ENCODE measurements at regions not wholly inside any gene's neighbourhood (a gene's known extent, or its start where the extent isn't known, plus 50 kb on each side); places are given as distances from the start of the nearest gene placed in this dataset.
"Not testable (repeated sequence)": the region's sequence is repeated elsewhere in the genome, so short reads cannot be mapped to it uniquely, and the experiment has no call there.

DNA sequence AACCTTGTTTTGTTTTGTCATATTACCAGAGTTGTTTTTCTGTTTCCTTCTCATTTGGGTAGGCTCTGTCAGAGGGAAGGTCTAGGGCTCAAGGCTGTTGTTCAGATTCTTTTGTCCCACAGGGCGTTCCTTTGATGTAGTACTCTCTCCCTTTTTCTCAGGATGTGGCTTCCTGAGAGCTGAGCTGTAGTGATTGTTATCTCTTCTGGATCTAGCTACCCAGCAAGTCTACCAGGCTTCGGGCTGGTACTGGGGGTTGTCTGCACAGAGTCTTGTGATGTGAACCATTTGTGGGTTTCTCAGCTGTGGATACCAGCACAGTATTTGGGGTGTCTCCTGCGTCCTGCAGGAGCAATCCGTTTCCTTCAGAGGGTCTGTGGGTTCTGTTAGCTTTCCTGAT lies 74.2 kb upstream of the GNG12 start:
- peak; percentile 53 for DNase-seq (ENCODE audit: low read depth)

DNA sequence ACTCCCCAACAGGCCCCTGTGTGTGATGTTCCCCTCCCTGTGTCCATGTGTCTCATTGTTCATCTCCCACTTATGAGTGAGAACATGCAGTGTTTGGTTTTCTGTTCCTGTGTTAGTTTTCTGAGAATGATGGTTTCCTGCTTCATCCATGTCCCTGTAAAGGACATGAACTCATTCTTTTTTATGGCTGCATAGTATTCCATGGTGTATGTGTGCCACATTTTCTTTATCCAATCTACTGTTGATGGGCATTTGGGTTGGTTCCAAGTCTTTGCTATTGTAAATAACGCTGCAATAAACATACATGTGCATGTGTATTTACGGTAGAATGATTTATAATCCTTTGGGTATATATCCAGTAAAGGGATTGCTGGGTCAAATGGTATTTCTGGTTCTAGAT lies 72.7 kb upstream of the GNG12 start:
- DNase-seq (ENCODE audit: low read depth): not testable (repeated sequence)

DNA sequence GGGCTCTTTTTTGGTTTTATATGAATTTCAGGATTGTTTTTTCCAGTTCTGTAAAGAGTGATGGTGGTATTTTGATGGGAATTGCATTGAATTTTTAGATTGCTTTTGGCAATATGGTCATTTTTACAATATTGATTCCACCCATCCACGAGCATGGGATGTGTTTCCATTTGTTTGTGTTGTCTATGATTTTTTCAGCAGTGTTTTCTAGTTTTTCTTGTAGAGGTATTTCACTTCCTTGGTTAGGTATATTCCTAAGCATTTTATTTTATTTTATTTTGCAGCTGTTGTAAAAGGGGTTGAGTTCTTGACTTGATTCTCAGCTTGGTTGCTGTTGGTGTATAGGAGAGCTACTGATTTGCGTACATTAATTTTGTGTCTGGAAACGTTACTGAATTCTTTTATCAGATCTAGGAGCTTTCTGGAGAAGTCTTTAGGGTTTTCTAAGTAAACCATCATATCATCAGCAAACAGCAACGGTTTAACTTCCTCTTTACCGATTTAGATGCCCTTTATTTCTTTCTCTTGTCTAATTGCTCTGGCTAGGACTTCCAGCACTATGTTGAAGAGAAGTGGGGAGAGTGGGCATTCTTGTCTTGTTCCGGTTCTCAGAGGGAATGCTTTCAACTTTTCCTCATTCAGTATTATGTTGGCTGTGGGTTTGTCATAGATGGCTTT lies 69.4 kb upstream of the GNG12 start:
- DNase-seq (ENCODE audit: low read depth): not testable (repeated sequence)

DNA sequence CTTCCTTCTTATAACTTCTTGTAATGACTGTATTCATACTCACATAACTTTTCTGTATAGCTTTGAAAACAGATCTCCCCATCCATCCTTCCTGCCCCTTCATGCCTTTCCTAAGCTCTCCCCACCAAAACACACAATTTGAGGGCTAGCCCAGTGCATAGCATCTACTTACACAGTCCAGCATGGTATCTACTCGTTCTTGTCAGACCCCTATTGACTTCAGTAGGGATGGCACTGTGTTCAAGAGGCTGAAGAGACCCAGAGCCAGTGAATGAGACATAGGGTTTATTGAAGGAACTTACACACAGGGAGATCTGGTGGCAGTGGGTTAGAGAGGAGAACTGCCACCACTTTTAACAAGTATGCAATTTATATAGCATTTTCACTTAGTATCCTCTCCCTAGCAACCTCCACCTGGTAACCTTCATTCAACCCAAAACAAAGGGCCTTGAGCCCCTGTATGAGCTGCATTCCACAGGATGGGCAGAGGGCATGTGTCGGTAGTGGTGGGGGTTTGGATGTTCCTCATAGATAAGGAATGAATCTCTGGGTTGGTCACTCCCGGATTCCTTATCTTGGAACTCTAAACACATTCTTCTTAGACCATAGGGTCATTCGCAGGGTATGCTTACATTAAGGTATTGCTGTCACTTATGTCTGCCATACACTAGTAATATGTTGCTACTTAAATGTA lies 64.9 kb upstream of the GNG12 start:
- DNase-seq (ENCODE audit: low read depth): peak; percentile 23

DNA sequence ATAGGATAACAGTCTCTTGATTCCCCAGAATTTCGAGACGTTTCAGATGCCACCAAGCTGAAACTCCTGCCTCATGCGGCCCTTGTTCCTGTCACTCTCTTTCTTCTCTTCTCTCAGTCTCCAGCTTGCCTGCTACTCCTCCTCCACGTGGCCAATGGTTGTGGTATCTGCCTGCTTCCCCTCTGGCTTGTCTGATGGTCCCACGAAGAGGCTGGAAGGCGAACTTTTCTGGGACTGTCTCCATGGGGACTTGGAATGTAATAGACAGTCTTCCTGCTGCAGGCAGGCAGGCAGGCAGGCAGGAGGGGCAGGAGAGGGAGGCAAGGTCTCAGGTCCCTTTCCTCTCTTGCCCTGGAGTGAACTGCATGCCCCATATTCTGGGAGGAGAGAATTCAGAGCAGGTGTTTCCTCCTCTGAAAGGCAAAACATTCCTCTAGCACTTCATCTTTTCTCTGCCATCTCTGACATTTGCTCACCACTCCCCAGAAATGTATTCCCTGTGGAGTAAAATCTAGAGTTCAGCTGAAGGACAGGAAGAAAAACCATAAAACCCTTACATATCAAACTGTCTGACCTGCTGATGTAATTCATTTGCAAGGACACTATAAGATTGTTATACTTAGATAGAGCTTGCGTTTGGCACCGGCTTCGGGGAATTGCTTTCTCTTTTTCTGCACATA lies 64.1 kb upstream of the GNG12 start:
- DNase-seq (ENCODE audit: low read depth): peak; percentile 47

DNA sequence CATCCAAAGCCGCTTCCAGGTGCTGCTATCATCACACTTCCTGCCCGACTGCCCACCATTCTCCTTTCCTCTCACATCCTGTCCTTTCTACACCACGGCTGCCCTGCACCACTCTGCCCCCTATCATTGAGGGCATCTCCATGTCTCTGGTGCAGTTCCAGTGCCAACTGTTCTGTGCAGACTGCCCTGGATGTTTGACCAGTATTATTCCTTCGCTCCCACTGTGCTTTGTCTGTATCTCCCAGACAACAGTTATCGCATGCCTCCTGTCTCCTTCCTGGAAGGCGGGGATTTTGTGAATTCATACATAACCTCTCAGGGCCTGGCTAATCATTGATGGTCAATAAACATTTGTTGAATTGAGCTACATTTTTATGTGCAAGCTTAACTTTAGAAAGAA lies 63.6 kb upstream of the GNG12 start:
- DNase-seq (ENCODE audit: low read depth): no peak

DNA sequence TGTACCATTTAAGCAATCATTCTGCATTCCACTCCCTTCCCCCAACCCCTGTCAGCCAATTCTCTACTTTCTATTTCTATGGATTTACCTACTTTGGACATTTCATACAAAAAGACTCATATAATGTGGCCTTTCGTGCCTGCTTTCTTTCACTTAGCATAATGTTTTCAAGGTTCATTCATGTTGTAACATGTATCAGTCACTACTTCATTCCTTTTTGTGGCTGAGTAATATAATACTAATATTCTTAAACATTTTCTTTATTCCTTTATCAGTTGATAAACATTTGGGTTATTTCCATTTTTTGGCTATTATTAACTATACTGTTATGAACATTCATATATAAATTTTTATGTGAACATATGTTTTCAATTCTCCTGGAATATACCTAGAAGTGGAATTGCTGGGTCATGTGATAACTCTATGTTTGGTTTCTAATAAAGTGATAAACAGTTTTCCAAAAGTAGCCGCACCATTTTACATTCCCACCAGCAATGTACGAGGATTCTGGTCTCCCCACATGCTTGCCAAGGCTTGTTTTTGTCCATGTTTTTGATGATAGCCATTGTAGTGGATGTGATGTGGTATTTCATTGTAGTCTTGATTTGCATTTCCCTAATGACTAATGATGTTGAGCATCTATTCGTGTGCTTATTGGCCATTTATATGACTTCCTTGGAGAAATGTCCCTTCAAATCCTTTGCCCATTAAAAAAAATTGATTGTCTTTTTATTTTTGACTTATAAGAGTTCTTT lies 61.9 kb upstream of the GNG12 start:
- no peak for DNase-seq (ENCODE audit: low read depth)

DNA sequence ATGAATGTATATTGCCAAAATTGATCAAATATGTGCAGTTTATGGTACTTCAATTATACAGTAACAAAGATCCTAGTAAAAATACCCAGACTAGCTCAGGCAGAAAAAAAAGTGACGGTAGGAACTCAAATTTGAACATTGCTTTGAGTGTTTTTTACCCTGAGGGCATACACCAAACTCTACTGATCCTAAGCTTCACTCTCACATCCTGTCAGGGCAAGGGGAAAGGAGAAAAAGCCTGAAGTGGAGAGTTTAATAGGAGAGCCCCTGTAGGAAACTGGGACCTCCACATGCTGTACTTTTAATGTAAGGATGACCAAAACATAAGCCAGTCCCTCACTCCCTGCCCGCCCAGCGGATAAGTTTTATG lies 59.8 kb upstream of the GNG12 start:
- peak; percentile 55 for DNase-seq (ENCODE audit: low read depth)

DNA sequence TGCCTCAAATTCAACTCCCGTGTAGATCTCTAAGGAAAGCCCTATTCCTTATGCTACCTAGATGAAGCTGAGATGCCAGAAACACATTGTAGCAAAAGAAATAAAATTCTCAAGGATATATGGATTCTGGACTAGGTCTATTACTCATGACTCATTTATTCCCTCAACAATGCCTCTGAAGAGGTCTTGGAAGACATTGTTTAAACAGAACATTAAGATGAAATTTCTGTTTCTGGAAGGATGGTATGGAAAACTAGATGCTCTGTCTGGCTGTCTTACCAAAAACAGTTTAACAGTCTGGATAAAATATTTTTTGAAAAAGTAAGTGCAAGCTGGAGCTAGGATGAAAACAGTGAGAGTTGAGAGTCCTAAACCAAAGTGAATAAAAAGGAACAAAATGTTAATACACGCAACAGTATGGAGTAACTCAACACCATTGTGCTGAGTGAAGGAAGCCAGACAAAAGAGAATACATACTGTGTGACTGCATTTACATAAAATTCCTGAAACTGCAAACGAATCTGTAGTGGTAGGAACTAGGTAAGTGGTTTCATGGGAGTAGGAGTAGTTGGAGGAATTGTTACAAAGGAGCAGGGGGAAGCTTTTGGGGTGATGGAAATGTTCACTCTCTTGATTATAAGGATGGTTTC lies 59.3 kb upstream of the GNG12 start:
- peak; percentile 51 for DNase-seq (ENCODE audit: low read depth)

DNA sequence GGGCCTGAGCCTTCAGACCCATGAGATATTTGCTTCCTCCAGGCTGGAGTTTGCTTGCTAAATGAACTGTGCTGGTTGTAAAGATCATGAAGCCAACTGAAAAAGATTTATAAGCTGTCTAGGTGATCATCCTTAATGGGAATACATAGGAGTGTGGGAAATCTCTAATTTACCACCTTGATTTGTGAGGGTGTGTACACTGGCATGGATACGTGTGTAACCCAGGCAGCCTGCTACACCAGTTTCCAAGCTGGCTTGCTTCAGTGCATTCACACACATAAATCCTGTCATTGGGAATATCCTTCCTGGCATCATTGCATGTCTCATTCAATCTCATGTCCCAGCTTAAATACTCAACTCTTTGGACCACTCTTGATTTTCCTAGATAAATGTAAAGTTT lies 57.6 kb upstream of the GNG12 start:
- no peak for DNase-seq (ENCODE audit: low read depth)

DNA sequence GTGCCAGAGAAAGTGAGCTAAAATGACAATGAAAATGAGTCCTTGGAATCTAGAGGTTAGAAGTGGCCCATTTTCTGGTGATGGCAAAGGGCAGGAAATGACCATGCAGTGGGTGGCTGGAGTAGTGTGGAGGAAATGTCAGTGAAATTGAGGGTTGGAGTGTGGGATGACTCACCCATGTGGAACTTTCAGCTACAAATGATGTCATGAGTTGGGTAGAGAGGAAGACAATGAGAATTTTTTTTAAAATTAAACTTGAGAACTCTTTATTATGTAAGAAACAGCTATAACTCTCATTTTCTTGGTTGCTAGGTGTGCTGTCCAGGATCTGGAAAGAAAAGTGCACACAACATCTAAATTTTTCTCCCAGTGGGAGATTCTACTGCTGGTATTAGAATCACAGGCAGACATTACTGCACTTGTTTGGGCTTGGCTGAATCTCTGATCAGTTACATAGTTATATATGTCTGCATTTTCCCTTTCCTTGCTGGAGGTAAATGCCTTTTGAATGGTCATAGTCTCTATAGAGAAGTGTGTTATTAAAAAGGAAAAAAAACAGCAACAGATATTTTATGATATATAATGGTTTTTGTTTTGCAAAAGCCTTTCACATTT lies 56.8 kb upstream of the GNG12 start:
- DNase-seq (ENCODE audit: low read depth): peak; percentile 94

DNA sequence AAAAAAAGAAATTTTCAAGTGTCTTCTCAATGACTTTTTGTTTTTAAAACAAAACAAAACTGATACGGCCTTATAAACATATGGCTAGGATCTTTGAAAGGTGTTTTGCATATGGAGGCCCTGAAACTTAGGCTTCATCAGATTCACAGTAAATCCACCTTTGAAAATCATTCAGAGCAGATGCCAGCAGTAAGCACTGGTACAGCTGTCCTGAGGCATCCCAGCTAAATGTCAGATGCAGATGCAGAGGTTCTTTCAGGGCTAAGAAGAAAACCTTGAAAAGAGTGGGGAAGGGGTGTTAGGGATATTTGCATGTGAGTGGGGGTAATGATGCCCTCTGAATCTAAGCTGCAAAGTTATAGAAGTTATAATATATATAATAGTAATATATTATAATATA lies 56.2 kb upstream of the GNG12 start:
- DNase-seq (ENCODE audit: low read depth): no peak

DNA sequence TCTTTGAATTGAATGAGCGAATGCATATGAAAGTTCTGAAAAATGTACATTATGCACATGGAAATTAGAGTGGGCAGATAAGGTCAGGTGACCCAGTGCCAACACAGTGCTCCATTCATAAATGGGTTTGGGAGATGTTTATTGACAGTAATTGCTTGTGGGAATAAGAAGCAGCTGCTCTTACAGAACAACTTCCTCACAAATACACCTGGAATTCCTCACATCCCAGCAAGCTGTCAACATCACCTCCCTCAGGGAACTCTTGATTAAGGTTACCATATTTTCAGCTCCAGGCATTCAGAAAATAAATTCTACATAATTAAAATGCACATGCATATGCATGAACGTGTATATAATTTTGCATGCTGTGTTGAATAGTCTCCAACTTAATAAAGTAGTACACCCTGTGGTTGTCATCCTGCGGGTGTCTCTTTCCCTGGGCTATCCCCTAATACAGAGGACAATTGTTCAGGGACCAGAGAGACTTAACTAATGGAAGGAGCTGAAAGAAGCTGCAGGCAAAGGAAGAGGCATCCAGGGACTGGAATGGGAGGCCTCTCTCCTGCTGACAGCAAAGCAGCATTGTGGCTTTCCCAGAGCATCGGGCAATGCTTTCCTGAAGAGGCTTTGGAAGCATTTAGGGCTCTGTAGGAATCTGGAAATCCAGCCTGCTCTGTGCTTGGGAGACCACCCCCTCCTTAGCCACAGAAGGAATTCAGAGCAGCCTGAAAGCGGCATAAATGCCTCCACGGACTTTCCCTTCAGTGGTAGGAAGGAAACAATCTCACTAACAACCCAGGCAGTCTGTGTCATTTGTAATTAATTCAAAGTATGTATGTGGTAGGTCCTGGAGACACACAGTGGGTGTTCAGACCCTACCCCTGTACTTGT lies 55.2 kb upstream of the GNG12 start:
- DNase-seq (ENCODE audit: low read depth): peak; percentile 87

DNA sequence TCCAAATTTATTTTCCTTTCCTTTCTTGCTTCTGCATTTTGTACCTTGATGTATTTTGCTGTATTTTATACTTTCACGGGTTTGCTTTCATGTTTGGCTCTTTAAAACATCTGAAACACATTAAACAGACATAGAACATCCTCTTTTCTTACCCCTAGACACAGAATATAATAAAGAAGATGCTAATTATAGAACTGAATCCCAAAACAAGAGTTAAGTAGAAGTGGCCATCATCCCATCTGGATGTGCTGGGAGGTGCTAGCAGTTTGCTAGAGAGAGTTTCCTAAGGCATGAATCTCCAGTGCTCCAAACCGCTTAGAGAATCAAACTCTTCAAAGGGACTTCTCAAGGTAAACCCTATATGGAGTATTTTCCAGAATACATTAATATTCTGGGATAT lies 53.9 kb upstream of the GNG12 start:
- no peak for DNase-seq (ENCODE audit: low read depth)

DNA sequence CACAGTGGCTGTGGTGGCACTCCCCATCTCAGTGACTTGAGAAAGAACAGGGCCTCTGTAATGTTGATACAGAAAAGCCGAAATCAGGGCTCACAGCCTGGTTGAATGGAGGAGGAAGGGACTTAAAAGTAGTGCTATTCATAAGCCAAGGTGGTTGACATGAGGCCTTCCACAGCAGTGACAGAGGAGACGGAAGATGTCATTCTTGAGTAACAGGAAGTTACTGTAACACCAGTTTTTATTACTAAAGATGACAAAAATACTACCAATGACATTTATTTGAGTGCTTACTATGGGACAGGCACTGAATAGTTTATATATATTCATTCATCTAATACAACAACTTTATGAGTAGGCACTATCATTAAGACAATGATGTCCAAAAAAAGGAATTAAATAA lies 52.8 kb upstream of the GNG12 start:
- no peak for DNase-seq (ENCODE audit: low read depth)

DNA sequence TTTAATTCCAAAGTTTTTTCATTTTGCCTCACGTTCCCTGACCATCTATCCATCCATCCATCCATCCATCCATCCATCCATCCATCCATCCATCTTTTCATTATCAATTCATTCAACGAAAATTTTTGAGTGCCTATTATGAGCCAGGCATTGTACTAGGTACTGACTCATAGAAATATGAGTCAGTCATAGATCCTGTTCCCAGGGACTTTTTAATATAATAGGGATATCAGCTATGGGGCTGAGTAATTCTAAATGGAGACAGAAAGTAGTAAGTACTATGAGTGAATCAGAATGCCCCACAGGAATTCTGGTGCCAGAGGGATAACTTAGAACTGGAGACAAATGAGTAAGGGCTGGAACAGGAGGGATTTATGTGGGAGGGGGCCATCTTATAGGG lies 49.8 kb upstream of the GNG12 start:
- DNase-seq (ENCODE audit: low read depth): peak; percentile 80
